GM13976 (cell line): ENCODE measurements at regions not wholly inside any gene's neighbourhood (a gene's known extent, or its start where the extent isn't known, plus 50 kb on each side); places are given as distances from the start of the nearest gene placed in this dataset.

Experiments used
- DNase-seq: peaks from one replicate; pipeline ENCODE4 v3.0.0; 2012; ENCODE audit warnings: low spot score
- CTCF ChIP-seq: IDR thresholded peaks from 2 replicates; pipeline ENCODE4 v1.5.1; 2012; ENCODE audit warnings: borderline replicate concordance, mild to moderate bottlenecking; ENCODE audit not compliant: insufficient read depth; ENCODE audit errors: extremely low read depth, missing control alignments, control extremely low read depth
- in situ Hi-C: fragments of 300-500 bp; cut with MboI; formaldehyde crosslinking; loops from one replicate; pipeline ENCODE4 v1.12.0; 2022; ENCODE audit warnings: low sequenced_read_pairs, mixed read lengths, inconsistent platforms; ENCODE audit not compliant: unreplicated experiment

GRCh38 chr5:167798448-167798847 lies 493.0 kb upstream of the WWC1 start:
- no peak for DNase-seq
- in situ Hi-C loops: no loop called here
- no peak for TF ChIP-seq CTCF

GRCh38 chr5:167800427-167800826 lies 491.0 kb upstream of the WWC1 start:
- no peak for TF ChIP-seq CTCF
- in situ Hi-C loops: no loop called here
- no peak for DNase-seq

- no peak for TF ChIP-seq CTCF
- in situ Hi-C loops: no loop called here
These were observed 489.4 kb upstream of the WWC1 start for GRCh38 chr5:167801999-167802398.

GRCh38 chr5:167802755-167803431 lies 488.6 kb upstream of the WWC1 start:
- in situ Hi-C loops: no loop called here
- no peak for DNase-seq
- no peak for TF ChIP-seq CTCF

More at GRCh38 chr5:167801999-167802398, 489.4 kb upstream of the WWC1 start:
- DNase-seq: no peak

- in situ Hi-C loops: no loop called here
- no peak for TF ChIP-seq CTCF
These were observed 486.8 kb upstream of the WWC1 start for GRCh38 chr5:167804512-167805220.

GRCh38 chr5:167810573-167810972 lies 480.9 kb upstream of the WWC1 start:
- TF ChIP-seq CTCF: no peak
- no peak for DNase-seq
- in situ Hi-C loops: no loop called here

More at GRCh38 chr5:167804512-167805220, 486.8 kb upstream of the WWC1 start:
- no peak for DNase-seq
